ENCODE measurements at regions not wholly inside any gene's neighbourhood (a gene's known extent, or its start where the extent isn't known, plus 50 kb on each side); places are given as distances from the start of the nearest gene placed in this dataset.
"Not testable (repeated sequence)": the region's sequence is repeated elsewhere in the genome, so short reads cannot be mapped to it uniquely, and the experiment has no call there.

GRCh38 chr13:33411312-33411711, 125.8 kb upstream of the STARD13 start:
- Histone ChIP-seq H3K9me3 (ENCODE audit: control insufficient read depth in 2 of 2, insufficient read depth in 1 of 2, low read depth in 1 of 2, low read length in 1 of 2) (no peaks in the 10 kb centered on the region), H3K27me3 (ENCODE audit: control insufficient read depth in 3 of 3, insufficient read depth in 3 of 3, low read length in 3 of 3) (no peaks in the 10 kb centered on the region), H3K27ac (ENCODE audit: low read depth in 1 of 3, low read length in 2 of 3) (no peak overlapping the region), H3K4me1 (ENCODE audit: control insufficient read depth in 3 of 3, insufficient read depth in 2 of 3, low read depth in 1 of 3, low read length in 2 of 3) (no peaks in the 10 kb centered on the region), H3K36me3 (ENCODE audit: control insufficient read depth in 3 of 3, insufficient read depth in 2 of 3, low read depth in 1 of 3, low read length in 3 of 3) (no peaks in the 10 kb centered on the region), H3K4me3 (ENCODE audit: low read depth in 1 of 3, low read length in 3 of 3) (no peak overlapping the region)
- 75 to 90% (median 86%) methylated on average over 1 of the region's 1 CpG for WGBS, 3 donors
- no peak for FAIRE-seq
- DNase-seq = no peak

GRCh38 chr13:33415822-33416221, 130.3 kb upstream of the STARD13 start:
- no peak for FAIRE-seq
- H3K27me3 ChIP-seq (ENCODE audit: control insufficient read depth in 3 of 3, insufficient read depth in 3 of 3, low read length in 3 of 3) = no peaks in the 10 kb centered on the region
- no peak overlapping the region for H3K27ac ChIP-seq (ENCODE audit: low read depth in 1 of 3, low read length in 2 of 3)
- WGBS, 3 donors = 91 to 96% (median 93%) methylated on average over 1 of the region's 1 CpG
- DNase-seq = no peak
- H3K4me3 ChIP-seq (ENCODE audit: low read depth in 1 of 3, low read length in 3 of 3) = no peak overlapping the region
- no peaks in the 10 kb centered on the region for H3K36me3 ChIP-seq (ENCODE audit: control insufficient read depth in 3 of 3, insufficient read depth in 2 of 3, low read depth in 1 of 3, low read length in 3 of 3)
- no peaks in the 10 kb centered on the region for H3K4me1 ChIP-seq (ENCODE audit: control insufficient read depth in 3 of 3, insufficient read depth in 2 of 3, low read depth in 1 of 3, low read length in 2 of 3)
- H3K9me3 ChIP-seq (ENCODE audit: control insufficient read depth in 2 of 2, insufficient read depth in 1 of 2, low read depth in 1 of 2, low read length in 1 of 2) = peaks cover 0 to 5% of the 10 kb centered on the region in 2 donors

GRCh38 chr13:33418224-33418953, 132.8 kb upstream of the STARD13 start:
- not testable (repeated sequence) for H3K4me1 ChIP-seq (ENCODE audit: control insufficient read depth in 3 of 3, insufficient read depth in 2 of 3, low read depth in 1 of 3, low read length in 2 of 3); H3K36me3 ChIP-seq (ENCODE audit: control insufficient read depth in 3 of 3, insufficient read depth in 2 of 3, low read depth in 1 of 3, low read length in 3 of 3); FAIRE-seq; H3K4me3 ChIP-seq (ENCODE audit: low read depth in 1 of 3, low read length in 3 of 3); DNase-seq; H3K27ac ChIP-seq (ENCODE audit: low read depth in 1 of 3, low read length in 2 of 3); H3K27me3 ChIP-seq (ENCODE audit: control insufficient read depth in 3 of 3, insufficient read depth in 3 of 3, low read length in 3 of 3); H3K9me3 ChIP-seq (ENCODE audit: control insufficient read depth in 2 of 2, insufficient read depth in 1 of 2, low read depth in 1 of 2, low read length in 1 of 2)
- 70 to 80% (median 71%) methylated on average over 6 to 7 of the region's 7 CpGs for whole genome bisulfite sequencing, 3 donors

DNA sequence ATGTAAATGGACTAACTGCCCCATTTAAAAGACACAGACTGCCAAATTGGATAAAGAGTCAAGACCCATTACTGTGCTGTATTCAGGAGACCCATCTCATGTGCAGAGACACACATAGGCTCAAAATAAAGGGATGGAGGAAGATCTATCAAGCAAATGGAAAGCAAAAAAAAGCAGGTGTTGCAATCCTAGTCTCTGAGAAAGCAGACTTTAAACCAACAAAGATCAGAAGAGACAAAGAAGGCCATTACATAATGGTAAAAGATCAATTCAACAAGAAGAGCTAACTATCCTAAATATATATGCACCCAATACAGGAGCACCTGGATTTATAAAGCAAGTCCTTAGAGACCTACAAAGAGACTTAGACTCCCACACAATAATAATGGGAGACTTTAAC, 134.6 kb upstream of the STARD13 start:
- not testable (repeated sequence) for H3K9me3 ChIP-seq (ENCODE audit: control insufficient read depth in 2 of 2, insufficient read depth in 1 of 2, low read depth in 1 of 2, low read length in 1 of 2); H3K4me1 ChIP-seq (ENCODE audit: control insufficient read depth in 3 of 3, insufficient read depth in 2 of 3, low read depth in 1 of 3, low read length in 2 of 3); H3K4me3 ChIP-seq (ENCODE audit: low read depth in 1 of 3, low read length in 3 of 3); DNase-seq; H3K36me3 ChIP-seq (ENCODE audit: control insufficient read depth in 3 of 3, insufficient read depth in 2 of 3, low read depth in 1 of 3, low read length in 3 of 3); FAIRE-seq; H3K27ac ChIP-seq (ENCODE audit: low read depth in 1 of 3, low read length in 2 of 3); H3K27me3 ChIP-seq (ENCODE audit: control insufficient read depth in 3 of 3, insufficient read depth in 3 of 3, low read length in 3 of 3)

GRCh38 chr13:33426131-33426530, 140.6 kb upstream of the STARD13 start:
- DNase-seq = no peak
- H3K4me1 ChIP-seq (ENCODE audit: control insufficient read depth in 3 of 3, insufficient read depth in 2 of 3, low read depth in 1 of 3, low read length in 2 of 3) = no peaks in the 10 kb centered on the region
- 89 to 95% (median 92%) methylated on average over 1 of the region's 1 CpG for WGBS, 3 donors
- H3K27ac ChIP-seq (ENCODE audit: low read depth in 1 of 3, low read length in 2 of 3) = no peak overlapping the region
- no peaks in the 10 kb centered on the region for H3K27me3 ChIP-seq (ENCODE audit: control insufficient read depth in 3 of 3, insufficient read depth in 3 of 3, low read length in 3 of 3)
- no peak for FAIRE-seq
- no peaks in the 10 kb centered on the region for H3K36me3 ChIP-seq (ENCODE audit: control insufficient read depth in 3 of 3, insufficient read depth in 2 of 3, low read depth in 1 of 3, low read length in 3 of 3)
- H3K4me3 ChIP-seq (ENCODE audit: low read depth in 1 of 3, low read length in 3 of 3) = no peak overlapping the region
- no peaks in the 10 kb centered on the region for H3K9me3 ChIP-seq (ENCODE audit: control insufficient read depth in 2 of 2, insufficient read depth in 1 of 2, low read depth in 1 of 2, low read length in 1 of 2)

DNA sequence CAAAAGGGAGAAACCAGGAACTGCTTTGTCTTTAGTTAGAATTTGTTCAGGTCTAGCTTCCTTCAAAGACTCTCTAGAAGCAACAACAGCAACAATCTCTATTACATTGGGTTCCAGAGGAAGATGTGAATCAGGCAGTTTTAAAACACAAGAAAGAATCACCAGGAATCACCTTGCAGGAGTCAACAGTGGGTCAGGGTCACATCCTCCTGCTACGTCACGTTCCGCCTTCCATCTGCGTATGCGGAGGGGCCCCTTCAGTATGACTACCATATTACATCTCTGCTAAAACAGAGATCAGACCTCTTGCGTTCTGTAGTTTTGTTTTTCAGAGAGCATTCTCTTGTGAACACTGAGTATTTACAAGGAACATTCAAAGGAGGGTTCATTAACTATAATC, 147.8 kb upstream of the STARD13 start:
- H3K27me3 ChIP-seq (ENCODE audit: control insufficient read depth in 3 of 3, insufficient read depth in 3 of 3, low read length in 3 of 3) = no peaks in the 10 kb centered on the region
- no peak overlapping the region for H3K4me3 ChIP-seq (ENCODE audit: low read depth in 1 of 3, low read length in 3 of 3)
- no peak overlapping the region for H3K27ac ChIP-seq (ENCODE audit: low read depth in 1 of 3, low read length in 2 of 3)
- no peaks in the 10 kb centered on the region for H3K36me3 ChIP-seq (ENCODE audit: control insufficient read depth in 3 of 3, insufficient read depth in 2 of 3, low read depth in 1 of 3, low read length in 3 of 3)
- FAIRE-seq (no peak), DNase-seq (no peak)
- H3K4me1 ChIP-seq (ENCODE audit: control insufficient read depth in 3 of 3, insufficient read depth in 2 of 3, low read depth in 1 of 3, low read length in 2 of 3) = no peaks in the 10 kb centered on the region
- 85 to 95% (median 93%) methylated on average over 6 of the region's 6 CpGs for WGBS, 3 donors
- no peaks in the 10 kb centered on the region for H3K9me3 ChIP-seq (ENCODE audit: control insufficient read depth in 2 of 2, insufficient read depth in 1 of 2, low read depth in 1 of 2, low read length in 1 of 2)

- no peak overlapping the region for H3K27ac ChIP-seq (ENCODE audit: low read depth in 1 of 3, low read length in 2 of 3)
Observed at GRCh38 chr13:33434676-33435075, 149.1 kb upstream of the STARD13 start.

DNA sequence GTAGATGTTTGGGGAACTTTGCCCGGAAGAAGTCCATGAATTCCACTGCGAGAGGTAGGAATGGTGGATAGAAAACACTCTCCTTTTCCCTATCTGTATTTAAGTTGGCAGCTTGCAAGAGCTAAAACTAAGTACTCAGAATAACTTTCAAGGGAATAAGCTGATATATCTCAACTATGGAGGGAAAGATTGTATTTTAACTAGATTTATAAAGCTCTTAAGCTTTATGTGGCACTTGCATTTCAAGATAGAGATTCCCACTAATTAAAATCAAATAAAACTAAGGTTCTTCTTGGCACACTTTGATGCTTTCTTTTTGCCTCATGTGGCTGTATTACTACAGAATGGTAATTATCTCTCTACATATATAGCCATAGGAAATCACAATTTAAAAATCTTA, 149.7 kb upstream of the STARD13 start:
- Histone ChIP-seq H3K4me1 (ENCODE audit: control insufficient read depth in 3 of 3, insufficient read depth in 2 of 3, low read depth in 1 of 3, low read length in 2 of 3) (no peaks in the 10 kb centered on the region), H3K36me3 (ENCODE audit: control insufficient read depth in 3 of 3, insufficient read depth in 2 of 3, low read depth in 1 of 3, low read length in 3 of 3) (no peaks in the 10 kb centered on the region), H3K4me3 (ENCODE audit: low read depth in 1 of 3, low read length in 3 of 3) (no peak overlapping the region), H3K27me3 (ENCODE audit: control insufficient read depth in 3 of 3, insufficient read depth in 3 of 3, low read length in 3 of 3) (no peaks in the 10 kb centered on the region), H3K9me3 (ENCODE audit: control insufficient read depth in 2 of 2, insufficient read depth in 1 of 2, low read depth in 1 of 2, low read length in 1 of 2) (no peaks in the 10 kb centered on the region), H3K27ac (ENCODE audit: low read depth in 1 of 3, low read length in 2 of 3) (no peak overlapping the region)
- 74 to 98% (median 89%) methylated on average over 2 of the region's 2 CpGs for WGBS, 3 donors
- no peak for FAIRE-seq
- DNase-seq = no peak

More at GRCh38 chr13:33434676-33435075, 149.1 kb upstream of the STARD13 start:
- no peaks in the 10 kb centered on the region for H3K9me3 ChIP-seq (ENCODE audit: control insufficient read depth in 2 of 2, insufficient read depth in 1 of 2, low read depth in 1 of 2, low read length in 1 of 2)
- DNase-seq (no peak), FAIRE-seq (no peak)
- H3K4me3 ChIP-seq (ENCODE audit: low read depth in 1 of 3, low read length in 3 of 3) = no peak overlapping the region
- 62 to 78% (median 77%) methylated on average over 2 of the region's 2 CpGs for WGBS, 3 donors
- no peaks in the 10 kb centered on the region for H3K36me3 ChIP-seq (ENCODE audit: control insufficient read depth in 3 of 3, insufficient read depth in 2 of 3, low read depth in 1 of 3, low read length in 3 of 3)
- no peaks in the 10 kb centered on the region for H3K4me1 ChIP-seq (ENCODE audit: control insufficient read depth in 3 of 3, insufficient read depth in 2 of 3, low read depth in 1 of 3, low read length in 2 of 3)
- H3K27me3 ChIP-seq (ENCODE audit: control insufficient read depth in 3 of 3, insufficient read depth in 3 of 3, low read length in 3 of 3) = no peaks in the 10 kb centered on the region

GRCh38 chr13:33438918-33439317, 153.4 kb upstream of the STARD13 start:
- no peaks in the 10 kb centered on the region for H3K36me3 ChIP-seq (ENCODE audit: control insufficient read depth in 3 of 3, insufficient read depth in 2 of 3, low read depth in 1 of 3, low read length in 3 of 3)
- no peaks in the 10 kb centered on the region for H3K9me3 ChIP-seq (ENCODE audit: control insufficient read depth in 2 of 2, insufficient read depth in 1 of 2, low read depth in 1 of 2, low read length in 1 of 2)
- WGBS, 3 donors = 86 to 90% (median 89%) methylated on average over 2 of the region's 2 CpGs
- no peak overlapping the region for H3K27ac ChIP-seq (ENCODE audit: low read depth in 1 of 3, low read length in 2 of 3)
- FAIRE-seq = no peak
- no peak overlapping the region for H3K4me3 ChIP-seq (ENCODE audit: low read depth in 1 of 3, low read length in 3 of 3)
- no peak for DNase-seq
- H3K27me3 ChIP-seq (ENCODE audit: control insufficient read depth in 3 of 3, insufficient read depth in 3 of 3, low read length in 3 of 3) = no peaks in the 10 kb centered on the region
- H3K4me1 ChIP-seq (ENCODE audit: control insufficient read depth in 3 of 3, insufficient read depth in 2 of 3, low read depth in 1 of 3, low read length in 2 of 3) = no peaks in the 10 kb centered on the region

Data from small intestine (tissue), 7 donors.